ENCODE measurements at regions not wholly inside any gene's neighbourhood (a gene's known extent, or its start where the extent isn't known, plus 50 kb on each side); places are given as distances from the start of the nearest gene placed in this dataset.

- TF ChIP-seq CTCF (IDR thresholded peaks at IDR 0.05) (no peak), POLR2AphosphoS5 (IDR thresholded peaks at IDR 0.05; ENCODE audit: insufficient read depth in 1 of 2, low read depth in 1 of 2) (no peak), POLR2A (IDR thresholded peaks at IDR 0.05) (no peak)
Measured at GRCh38 chr12:102755266-102755665, 161.8 kb downstream of the PAH start.
